EH (cell line): ENCODE measurements at regions not wholly inside any gene's neighbourhood (a gene's known extent, or its start where the extent isn't known, plus 50 kb on each side); places are given as distances from the start of the nearest gene placed in this dataset.
"Not testable (repeated sequence)": the region's sequence is repeated elsewhere in the genome, so short reads cannot be mapped to it uniquely, and the experiment has no call there.

ENCODE experiments used
- DNase-seq: peaks from one replicate; pipeline ENCODE4 v3.0.0-alpha.2; 2015; ENCODE audit warnings: low read depth

GRCh38 chr6:165791306-165791705 is 128.3 kb upstream of the PDE10A start:
- DNase-seq: no peak

- no peak for DNase-seq
These were observed 119.8 kb upstream of the PDE10A start for GRCh38 chr6:165782812-165783211.

- no peak for DNase-seq
These were observed 119.1 kb upstream of the PDE10A start for GRCh38 chr6:165782134-165782533.

DNA sequence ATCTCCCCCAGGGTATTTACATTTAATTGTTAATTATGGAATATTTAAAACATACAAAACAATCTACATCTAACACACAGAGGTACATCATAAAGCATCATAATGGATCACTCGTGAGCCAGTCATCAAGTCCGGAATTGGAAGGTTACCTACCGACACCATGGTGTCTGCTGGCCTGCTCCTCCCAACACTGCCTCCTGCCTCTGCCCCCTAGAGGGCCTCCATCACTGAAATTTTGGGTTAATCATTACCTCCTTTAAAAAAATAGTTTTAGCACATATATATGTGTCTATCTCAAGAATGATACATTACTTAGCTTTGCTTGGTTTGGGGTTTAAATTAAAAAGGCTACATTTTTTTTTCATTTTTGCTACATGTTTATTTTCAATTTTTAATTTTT is 114.6 kb upstream of the PDE10A start:
- DNase-seq: no peak

- no peak for DNase-seq
These were observed 113.7 kb upstream of the PDE10A start for GRCh38 chr6:165776691-165777090.

- DNase-seq: no peak
These were observed 112.7 kb upstream of the PDE10A start for GRCh38 chr6:165775721-165776120.

DNA sequence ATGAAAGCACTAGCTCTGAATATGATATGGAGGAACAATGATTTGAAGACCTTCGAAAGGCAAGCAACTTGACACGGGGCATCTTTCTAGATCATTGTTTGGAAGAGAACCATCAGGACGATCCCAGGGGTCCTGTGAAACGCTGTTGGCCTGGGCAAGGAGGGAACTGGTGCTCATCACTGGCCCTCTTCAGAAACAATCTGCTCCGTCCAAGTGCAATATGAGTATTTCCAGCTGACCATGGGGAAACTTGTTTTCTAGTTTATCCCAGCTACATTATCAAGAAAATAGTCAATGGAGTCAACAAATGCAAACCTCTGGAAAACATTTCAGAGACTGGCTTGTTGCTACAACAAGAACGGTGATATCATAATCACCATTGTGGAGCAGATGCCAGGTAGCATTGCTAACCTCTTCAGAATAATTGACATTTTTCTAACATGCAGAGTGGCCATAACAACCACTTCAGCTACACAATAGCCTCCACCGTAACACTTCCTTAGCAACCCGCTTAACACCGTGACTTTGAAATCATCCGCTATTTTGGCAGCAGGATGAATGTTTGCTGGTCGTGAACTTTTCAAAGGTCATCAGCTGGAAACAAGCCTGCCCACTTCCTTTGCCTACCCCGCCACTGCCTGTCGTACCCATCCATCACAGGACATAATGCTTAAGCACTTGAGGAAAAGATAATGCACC is 112.0 kb upstream of the PDE10A start:
- no peak for DNase-seq

DNA sequence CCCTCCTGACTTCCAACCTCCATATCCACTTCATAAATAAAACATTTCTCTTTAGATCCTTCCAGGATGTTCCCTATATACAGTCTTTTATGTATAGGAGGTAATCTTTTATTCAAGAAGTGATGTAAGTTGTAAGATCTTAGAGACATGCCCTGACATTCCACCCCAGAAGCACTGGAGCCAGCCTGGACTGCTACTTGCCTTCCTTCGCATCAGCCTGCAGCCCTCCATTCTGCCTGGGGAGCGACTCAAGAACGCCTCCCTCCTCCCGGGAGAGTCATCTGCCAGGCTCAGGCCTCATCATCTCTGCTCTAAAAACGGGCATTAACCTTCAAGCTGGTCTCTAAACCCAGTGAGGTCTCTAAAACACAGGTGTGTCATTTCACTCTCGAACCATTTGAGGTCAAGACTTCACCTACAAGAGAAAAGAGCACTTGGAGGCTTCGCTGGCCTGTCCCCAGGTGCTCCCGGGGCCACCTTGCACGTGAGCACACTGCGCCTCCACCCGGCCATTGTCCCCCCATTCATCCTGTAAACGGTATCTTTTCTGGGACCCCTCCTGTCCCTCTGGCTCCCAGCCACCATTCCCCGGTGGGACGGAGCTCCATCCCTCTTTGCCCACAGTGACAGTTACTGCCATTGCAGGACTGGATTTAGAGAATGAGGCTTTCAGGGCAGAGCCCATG is 107.5 kb upstream of the PDE10A start:
- DNase-seq: no peak

- no peak for DNase-seq
These were observed 106.8 kb upstream of the PDE10A start for GRCh38 chr6:165769884-165770283.

DNA sequence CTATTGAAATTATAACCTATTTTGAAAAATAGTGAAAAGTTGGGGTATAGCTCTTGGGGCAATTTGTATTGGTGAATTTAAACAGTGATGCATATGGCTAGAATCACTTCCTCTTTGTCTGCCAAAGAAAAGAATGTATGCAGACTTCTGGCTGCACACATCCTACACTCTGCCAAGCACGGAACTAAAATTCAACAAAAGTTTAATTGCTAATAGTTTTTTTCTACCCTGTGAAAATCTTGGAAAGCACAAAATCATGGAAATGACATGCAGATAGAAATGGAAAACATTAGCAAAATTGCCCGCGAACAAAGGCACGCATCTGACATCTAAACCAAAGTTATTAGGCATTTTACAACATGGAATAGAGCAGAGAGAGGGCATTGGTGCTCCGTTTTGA is 106.4 kb upstream of the PDE10A start:
- no peak for DNase-seq

DNA sequence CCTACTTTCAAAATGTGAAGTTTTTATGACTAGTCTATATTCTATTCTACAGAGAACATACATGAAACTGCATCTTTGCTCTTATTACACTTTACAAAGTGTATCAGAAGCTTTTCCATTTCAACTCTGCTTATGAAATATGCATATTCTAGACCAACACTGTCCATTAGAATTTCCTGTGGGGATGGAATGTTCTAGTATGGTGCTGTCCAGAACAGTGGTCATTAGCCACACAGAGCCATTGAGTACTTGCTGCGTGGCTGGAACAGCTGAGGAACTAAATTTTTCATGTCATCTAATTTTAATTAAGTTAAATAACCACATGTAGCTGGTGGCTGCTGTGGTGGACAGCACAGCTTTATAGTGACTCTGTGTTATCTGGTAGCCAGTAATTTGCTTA is 105.9 kb upstream of the PDE10A start:
- DNase-seq: no peak

DNA sequence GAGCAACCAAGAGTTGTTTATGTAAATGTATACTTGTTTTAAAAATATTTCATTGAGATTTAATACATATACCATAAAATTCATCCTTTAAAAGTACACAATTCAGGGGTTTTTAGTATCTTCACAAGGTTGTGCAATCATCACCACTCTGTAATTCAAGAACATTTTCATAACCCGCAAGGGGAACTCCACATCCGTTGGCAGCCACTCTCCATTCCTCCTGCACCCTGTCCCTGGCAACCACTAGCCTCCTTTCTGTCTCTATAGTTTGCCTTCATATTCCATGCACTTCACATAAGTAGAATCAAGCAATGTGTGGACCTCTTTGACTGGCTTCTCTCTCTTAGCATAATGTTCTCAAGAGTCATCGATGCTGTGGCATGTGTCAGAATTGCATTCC is 104.2 kb upstream of the PDE10A start:
- no peak for DNase-seq

DNA sequence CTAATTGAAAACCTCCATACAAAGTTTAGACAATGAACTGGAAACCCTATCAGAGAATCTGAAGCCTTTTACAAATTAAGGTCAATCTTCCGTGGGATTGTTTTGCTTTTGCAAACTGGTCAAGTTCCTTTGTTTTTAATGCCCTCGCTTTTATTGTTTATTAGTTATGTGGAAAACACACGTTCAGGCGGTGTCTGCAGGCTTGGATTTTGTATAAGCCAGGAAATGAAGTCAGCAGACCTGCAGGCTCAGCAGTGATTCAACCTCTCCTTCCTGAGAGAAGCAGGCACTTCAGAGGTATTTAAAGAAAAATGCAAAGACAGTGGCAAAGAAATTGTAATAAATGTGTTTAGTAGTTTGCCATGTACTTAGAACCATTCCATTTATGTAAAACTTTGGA is 103.4 kb upstream of the PDE10A start:
- DNase-seq: no peak

DNA sequence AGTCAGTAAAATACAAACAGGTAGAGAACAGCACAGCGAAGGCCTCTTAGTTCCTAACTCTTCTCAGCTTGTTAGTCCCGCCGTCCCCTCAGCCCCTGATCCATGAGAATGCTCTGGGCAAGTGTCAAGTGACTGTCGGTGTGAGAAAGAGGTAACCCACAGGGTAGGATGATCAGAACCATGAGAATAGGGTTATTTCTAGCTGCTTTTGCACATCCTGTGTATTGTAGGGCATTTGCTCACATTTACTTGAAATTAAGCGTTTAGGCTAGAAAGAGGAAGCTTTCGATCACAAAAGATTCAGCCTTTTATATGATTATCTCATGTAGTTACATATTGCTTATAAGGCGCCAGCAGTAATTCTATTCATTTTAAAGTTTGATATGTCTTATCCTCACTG is 103.0 kb upstream of the PDE10A start:
- DNase-seq: no peak

DNA sequence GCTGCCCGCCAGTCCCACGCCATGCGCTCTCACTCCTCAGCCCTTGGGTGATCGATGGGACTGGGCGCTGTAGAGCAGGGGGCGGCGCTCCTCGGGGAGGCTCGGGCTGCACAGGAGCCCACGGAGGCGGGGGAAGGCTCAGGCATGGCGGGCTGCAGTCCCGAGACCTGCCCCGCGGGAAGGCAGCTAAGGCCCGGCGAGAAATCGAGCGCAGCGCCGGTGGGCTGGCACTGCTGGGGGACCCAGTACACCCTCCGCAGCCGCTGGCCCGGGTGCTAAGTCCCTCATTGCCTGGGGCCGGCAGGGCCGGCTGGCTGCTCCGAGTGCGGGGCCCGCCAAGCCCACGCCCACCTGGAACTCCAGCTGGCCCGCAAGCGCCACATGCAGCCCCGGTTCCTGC is 102.2 kb upstream of the PDE10A start:
- DNase-seq: not testable (repeated sequence)

- DNase-seq: no peak
These were observed 99.8 kb upstream of the PDE10A start for GRCh38 chr6:165762876-165763275.

DNA sequence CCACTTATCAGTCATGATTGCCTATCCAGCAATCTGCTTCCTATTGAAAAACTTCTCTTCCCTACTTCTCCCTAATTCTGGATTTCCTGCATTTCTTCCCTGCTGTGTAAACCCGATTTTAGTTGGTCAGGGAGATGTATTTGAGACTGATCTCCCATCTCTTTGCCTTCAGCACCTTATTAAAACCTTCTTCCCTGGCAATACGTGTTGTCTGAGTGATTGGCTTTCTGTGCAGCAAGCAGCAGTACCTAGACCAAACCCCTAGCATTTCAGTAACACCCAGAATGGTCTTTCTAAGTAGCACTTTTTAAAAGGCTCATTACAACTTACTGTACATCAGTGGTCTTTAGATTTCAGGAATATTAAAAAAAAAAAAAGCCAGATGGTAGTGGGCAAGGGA is 99.1 kb upstream of the PDE10A start:
- DNase-seq: no peak

DNA sequence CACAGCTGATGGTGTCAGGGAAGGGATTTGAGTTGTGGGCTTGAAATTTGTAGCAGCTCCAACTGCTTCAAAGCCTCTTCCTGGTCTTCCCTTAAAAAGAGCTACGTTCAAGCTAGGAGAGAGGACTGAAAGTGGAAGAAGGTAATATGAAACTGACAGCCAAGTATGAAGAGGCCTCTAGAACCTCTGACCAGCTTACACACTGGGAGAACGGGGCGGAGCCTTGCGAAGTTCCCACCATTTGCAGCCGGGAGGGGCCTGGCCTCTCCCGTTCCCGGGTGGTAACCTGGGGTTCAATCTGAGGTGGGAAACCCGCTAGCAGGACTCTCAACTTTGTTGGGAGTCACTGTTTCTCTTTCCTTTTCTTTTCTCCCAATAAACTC is 97.8 kb upstream of the PDE10A start:
- no peak for DNase-seq

DNA sequence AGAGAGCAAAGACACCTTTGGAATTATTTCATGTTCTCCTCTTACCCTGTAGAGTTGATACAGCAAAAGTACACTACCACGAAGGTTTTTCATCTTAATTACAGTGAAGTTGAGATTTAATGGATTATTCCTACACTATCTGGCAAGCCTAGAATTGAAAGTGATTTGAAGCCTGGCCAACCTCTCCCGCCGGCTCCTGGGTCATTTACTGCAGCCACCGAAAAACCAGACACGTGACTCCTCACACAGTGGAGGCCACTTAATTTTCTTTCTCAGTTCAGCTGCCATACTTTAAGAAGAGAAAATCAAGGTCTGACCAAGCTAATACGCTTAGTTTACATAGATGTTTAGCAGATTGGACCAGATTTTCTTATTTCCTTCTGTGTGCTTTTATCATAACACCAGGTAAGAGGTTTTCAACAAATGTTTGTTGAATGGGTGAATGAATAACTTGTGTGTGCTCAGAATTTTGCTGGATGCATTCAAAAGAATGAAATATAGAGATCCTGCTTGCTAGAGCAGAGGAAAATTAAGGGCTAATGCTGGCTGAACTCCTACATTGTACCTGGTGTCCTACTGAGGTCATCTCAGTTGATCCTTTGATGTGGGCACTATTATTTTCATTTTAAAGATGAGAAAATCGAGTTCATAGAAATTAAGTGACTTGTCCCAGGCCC is 97.2 kb upstream of the PDE10A start:
- DNase-seq: no peak

DNA sequence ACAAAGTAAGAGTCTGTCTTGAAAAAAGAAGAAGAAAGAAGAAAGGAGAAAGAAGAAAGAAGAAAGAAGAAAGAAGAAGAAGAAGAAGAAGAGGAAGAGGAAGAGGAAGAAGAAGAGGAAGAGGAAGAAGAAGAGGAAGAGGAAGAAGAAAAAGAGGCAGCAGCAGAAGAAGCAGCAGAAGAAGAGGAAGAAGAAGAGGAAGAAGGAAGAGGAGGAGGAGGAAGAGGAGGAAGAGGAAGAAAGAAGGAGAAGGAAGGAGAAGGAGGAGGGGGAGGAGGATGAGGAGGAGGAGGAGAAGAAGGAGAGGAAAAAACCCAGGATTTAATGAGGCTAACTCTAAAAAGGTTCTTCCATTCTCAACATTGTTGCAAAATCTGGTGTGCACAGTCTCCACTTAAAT is 95.4 kb upstream of the PDE10A start:
- no peak for DNase-seq

GRCh38 chr6:165755583-165755982 is 92.5 kb upstream of the PDE10A start:
- no peak for DNase-seq

GRCh38 chr6:165753506-165753905 is 90.5 kb upstream of the PDE10A start:
- no peak for DNase-seq

DNA sequence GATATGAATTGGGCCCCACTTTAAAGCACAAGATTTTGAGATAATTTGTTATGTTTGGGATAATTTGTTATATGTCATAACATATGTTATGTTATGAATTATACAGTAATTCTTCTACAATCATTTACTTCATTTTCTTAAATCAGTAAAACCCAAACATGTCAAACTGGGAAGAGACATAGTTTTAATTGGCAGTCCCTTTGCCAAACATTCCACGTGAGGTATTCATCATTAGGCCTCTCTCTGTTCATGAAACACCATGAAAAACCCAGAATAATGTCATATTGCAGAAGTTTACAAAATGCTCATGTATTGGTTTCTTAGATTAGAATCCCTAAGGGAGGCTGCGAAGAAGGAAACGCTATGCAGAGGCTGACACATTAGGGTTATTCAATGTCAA is 89.4 kb upstream of the PDE10A start:
- no peak for DNase-seq

- DNase-seq: no peak
These were observed 88.4 kb upstream of the PDE10A start for GRCh38 chr6:165751486-165751885.
